ENCODE measurements at regions not wholly inside any gene's neighbourhood (a gene's known extent, or its start where the extent isn't known, plus 50 kb on each side); places are given as distances from the start of the nearest gene placed in this dataset.

GRCh38 chr5:5906778-5907177 is 471.6 kb downstream of the MED10 start:
- H3K9me3 ChIP-seq = no peaks in the 10 kb centered on the region
- no peaks in the 10 kb centered on the region for H3K4me1 ChIP-seq
- H3K36me3 ChIP-seq (ENCODE audit: low read depth, missing control alignments) = no peaks in the 10 kb centered on the region
- no peak for DNase-seq
- intact Hi-C loops (cut with DNase I; ENCODE audit: low total_unique reads) = no loop called here
- H3K4me3 ChIP-seq = no peak overlapping the region
- H3K27me3 ChIP-seq = no peaks in the 10 kb centered on the region
- no peak overlapping the region for H3K27ac ChIP-seq
- no peak for TF ChIP-seq POLR2A (IDR thresholded peaks at IDR 0.05)
- no peak for TF ChIP-seq CTCF (IDR thresholded peaks at IDR 0.05)
- whole genome bisulfite sequencing, 2 donors = 92 to 96% methylated on average over 3 of the region's 3 CpGs

GRCh38 chr5:5905186-5905585 is 473.2 kb downstream of the MED10 start:
- no peak for TF ChIP-seq POLR2A (IDR thresholded peaks at IDR 0.05)
- Histone ChIP-seq H3K27ac (no peak overlapping the region), H3K9me3 (no peaks in the 10 kb centered on the region), H3K36me3 (ENCODE audit: low read depth, missing control alignments) (no peaks in the 10 kb centered on the region), H3K4me3 (no peak overlapping the region), H3K27me3 (no peaks in the 10 kb centered on the region), H3K4me1 (no peaks in the 10 kb centered on the region)
- no peak for DNase-seq
- WGBS, 2 donors = 60 to 77% methylated on average over 2 of the region's 2 CpGs
- intact Hi-C loops (cut with DNase I; ENCODE audit: low total_unique reads) = no loop called here

GRCh38 chr5:5904113-5904512 is 474.2 kb downstream of the MED10 start:
- no peak for DNase-seq
- Histone ChIP-seq H3K9me3 (no peaks in the 10 kb centered on the region), H3K36me3 (ENCODE audit: low read depth, missing control alignments) (no peaks in the 10 kb centered on the region), H3K4me1 (no peaks in the 10 kb centered on the region), H3K27me3 (no peaks in the 10 kb centered on the region), H3K27ac (no peak overlapping the region), H3K4me3 (no peak overlapping the region)
- WGBS, 2 donors = 86 to 91% methylated on average over 4 of the region's 4 CpGs
- TF ChIP-seq POLR2A (IDR thresholded peaks at IDR 0.05) (no peak), CTCF (IDR thresholded peaks at IDR 0.05) (no peak)
- intact Hi-C loops (cut with DNase I; ENCODE audit: low total_unique reads) = no loop called here

- WGBS, 2 donors = 83 to 85% methylated on average over 10 of the region's 10 CpGs
- H3K36me3 ChIP-seq (ENCODE audit: low read depth, missing control alignments) = no peaks in the 10 kb centered on the region
- H3K4me3 ChIP-seq = no peak overlapping the region
- no peak for DNase-seq
- H3K27me3 ChIP-seq = no peaks in the 10 kb centered on the region
- TF ChIP-seq POLR2A (IDR thresholded peaks at IDR 0.05) (no peak), CTCF (IDR thresholded peaks at IDR 0.05) (no peak)
- H3K27ac ChIP-seq = no peak overlapping the region
- no peaks in the 10 kb centered on the region for H3K4me1 ChIP-seq
- intact Hi-C loops (cut with DNase I; ENCODE audit: low total_unique reads) = no loop called here
- no peaks in the 10 kb centered on the region for H3K9me3 ChIP-seq
Observed at GRCh38 chr5:5902678-5903646, 475.4 kb downstream of the MED10 start.

GRCh38 chr5:5900350-5900749 is 477.9 kb downstream of the ICE1 start:
- WGBS, 2 donors = 59 to 77% methylated on average over 6 of the region's 6 CpGs
- intact Hi-C loops (cut with DNase I; ENCODE audit: low total_unique reads) = no loop called here
- no peak for DNase-seq

More at GRCh38 chr5:5900350-5900749, 477.9 kb downstream of the ICE1 start:
- Histone ChIP-seq H3K4me1 (no peaks in the 10 kb centered on the region), H3K36me3 (ENCODE audit: low read depth, missing control alignments) (no peaks in the 10 kb centered on the region), H3K4me3 (no peak overlapping the region), H3K9me3 (no peaks in the 10 kb centered on the region), H3K27me3 (no peaks in the 10 kb centered on the region), H3K27ac (no peak overlapping the region)
- TF ChIP-seq CTCF (IDR thresholded peaks at IDR 0.05) = no peak
- TF ChIP-seq POLR2A (IDR thresholded peaks at IDR 0.05) = no peak
